ENCODE measurements at regions not wholly inside any gene's neighbourhood (a gene's known extent, or its start where the extent isn't known, plus 50 kb on each side); places are given as distances from the start of the nearest gene placed in this dataset.

DNA sequence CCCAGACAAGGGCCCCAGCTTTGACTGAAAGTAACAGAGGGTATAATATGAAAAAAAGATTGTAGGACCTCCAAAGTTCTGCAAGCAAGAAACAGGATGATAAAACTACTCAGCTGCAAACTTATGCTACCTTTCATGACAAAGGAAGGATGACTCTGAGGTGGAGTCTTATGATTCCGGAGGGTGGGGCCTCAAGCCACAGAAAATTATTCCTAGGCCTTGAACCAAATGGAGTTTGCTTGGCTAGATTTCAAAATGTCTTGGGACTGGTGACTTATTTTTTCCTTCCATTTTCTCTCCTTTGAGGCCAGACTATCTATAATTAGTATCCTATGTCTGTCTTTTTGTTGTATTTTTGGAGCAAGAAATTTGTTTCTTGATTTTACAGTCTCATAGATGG is 336.4 kb downstream of the LRIG3 start:
- H3K36me3 ChIP-seq (replicated peaks) = no peaks in the 10 kb centered on the region
- H3K27me3 ChIP-seq (ENCODE audit: low read depth) = no peaks in the 10 kb centered on the region
- no peaks in the 10 kb centered on the region; the same call in 1 of the 2 replicates for H3K4me1 ChIP-seq
- no peak for DNase-seq (ENCODE audit: low spot score in 2 of 2)
- in situ Hi-C loops (cut with MboI; ENCODE audit: low sequenced_read_pairs) = no loop called here
- no peaks in the 10 kb centered on the region for H3K9me3 ChIP-seq
- no peak overlapping the region for H3K4me3 ChIP-seq

GRCh38 chr12:58584880-58585279 is 335.4 kb downstream of the LRIG3 start:
- H3K36me3 ChIP-seq (replicated peaks) = no peaks in the 10 kb centered on the region
- in situ Hi-C loops (cut with MboI; ENCODE audit: low sequenced_read_pairs) = no loop called here
- H3K9me3 ChIP-seq = no peaks in the 10 kb centered on the region
- no peaks in the 10 kb centered on the region; the same call in 1 of the 2 replicates for H3K4me1 ChIP-seq
- H3K4me3 ChIP-seq = no peak overlapping the region
- H3K27me3 ChIP-seq (ENCODE audit: low read depth) = no peaks in the 10 kb centered on the region
- no peak for DNase-seq (ENCODE audit: low spot score in 2 of 2)

GRCh38 chr12:58586762-58587161 is 333.5 kb downstream of the LRIG3 start:
- H3K4me1 ChIP-seq = no peaks in the 10 kb centered on the region; the same call in 1 of the 2 replicates
- in situ Hi-C loops (cut with MboI; ENCODE audit: low sequenced_read_pairs) = no loop called here
- H3K27me3 ChIP-seq (ENCODE audit: low read depth) = no peaks in the 10 kb centered on the region
- no peaks in the 10 kb centered on the region for H3K9me3 ChIP-seq
- no peak for DNase-seq (ENCODE audit: low spot score in 2 of 2)
- H3K4me3 ChIP-seq = no peak overlapping the region
- H3K36me3 ChIP-seq (replicated peaks) = no peaks in the 10 kb centered on the region

GRCh38 chr12:58588770-58589169 is 331.5 kb downstream of the LRIG3 start:
- Histone ChIP-seq H3K4me3 (no peak overlapping the region), H3K4me1 (no peaks in the 10 kb centered on the region), H3K27me3 (ENCODE audit: low read depth) (no peaks in the 10 kb centered on the region), H3K36me3 (replicated peaks) (no peaks in the 10 kb centered on the region), H3K9me3 (no peaks in the 10 kb centered on the region)
- no peak for DNase-seq (ENCODE audit: low spot score in 2 of 2)
- in situ Hi-C loops (cut with MboI; ENCODE audit: low sequenced_read_pairs) = no loop called here

GRCh38 chr12:58592475-58593207 is 327.7 kb downstream of the LRIG3 start:
- H3K36me3 ChIP-seq (replicated peaks) = no peaks in the 10 kb centered on the region
- no peak overlapping the region for H3K4me3 ChIP-seq
- H3K9me3 ChIP-seq = no peaks in the 10 kb centered on the region
- in situ Hi-C loops (cut with MboI; ENCODE audit: low sequenced_read_pairs) = no loop called here
- no peak for DNase-seq (ENCODE audit: low spot score in 2 of 2)
- H3K27me3 ChIP-seq (ENCODE audit: low read depth) = no peaks in the 10 kb centered on the region
- no peaks in the 10 kb centered on the region for H3K4me1 ChIP-seq

DNA sequence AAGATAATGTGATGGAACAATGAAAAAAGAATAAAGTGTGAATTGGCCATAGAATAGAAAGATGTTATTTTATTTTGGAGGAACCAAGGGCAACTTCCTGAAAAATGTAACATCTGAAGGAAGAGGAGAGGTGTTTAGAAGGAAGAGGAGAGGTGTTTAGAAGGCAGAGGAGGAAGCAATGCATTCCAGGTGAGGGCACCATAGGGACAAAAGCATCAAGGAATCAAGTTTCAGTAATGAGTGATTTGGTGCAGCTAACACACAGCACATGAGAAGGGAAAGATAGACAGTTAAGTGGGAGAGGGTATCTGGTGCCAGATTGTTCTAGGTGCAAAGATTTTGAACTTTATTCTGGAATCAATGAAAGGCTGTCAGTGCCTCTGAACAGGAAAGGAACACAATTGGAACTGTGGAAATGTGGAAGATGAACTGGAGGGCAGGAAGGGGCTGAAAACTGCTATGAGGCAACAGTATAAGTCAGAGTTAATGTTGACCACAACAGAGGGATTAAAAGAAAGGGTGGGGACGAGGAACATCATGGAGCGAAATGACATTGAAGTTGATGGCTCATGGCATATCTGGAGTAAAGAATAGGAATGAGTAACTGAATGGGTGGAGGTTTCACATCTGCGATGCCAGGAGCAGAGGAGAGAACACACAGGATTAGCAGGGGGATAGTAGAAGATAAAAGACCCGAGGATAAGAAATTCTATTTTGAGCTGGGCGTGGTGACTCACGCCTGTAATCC is 326.6 kb downstream of the LRIG3 start:
- Histone ChIP-seq H3K4me1 (no peaks in the 10 kb centered on the region), H3K4me3 (no peak overlapping the region), H3K27me3 (ENCODE audit: low read depth) (no peaks in the 10 kb centered on the region), H3K36me3 (replicated peaks) (no peaks in the 10 kb centered on the region), H3K9me3 (no peaks in the 10 kb centered on the region)
- in situ Hi-C loops (cut with MboI; ENCODE audit: low sequenced_read_pairs) = no loop called here
- no peak for DNase-seq (ENCODE audit: low spot score in 2 of 2)

GRCh38 chr12:58596381-58596780 is 323.9 kb downstream of the LRIG3 start:
- Histone ChIP-seq H3K36me3 (replicated peaks) (no peaks in the 10 kb centered on the region), H3K9me3 (no peaks in the 10 kb centered on the region), H3K27me3 (ENCODE audit: low read depth) (no peaks in the 10 kb centered on the region), H3K4me1 (no peaks in the 10 kb centered on the region), H3K4me3 (no peak overlapping the region)
- in situ Hi-C loops (cut with MboI; ENCODE audit: low sequenced_read_pairs) = no loop called here
- no peak for DNase-seq (ENCODE audit: low spot score in 2 of 2)

DNA sequence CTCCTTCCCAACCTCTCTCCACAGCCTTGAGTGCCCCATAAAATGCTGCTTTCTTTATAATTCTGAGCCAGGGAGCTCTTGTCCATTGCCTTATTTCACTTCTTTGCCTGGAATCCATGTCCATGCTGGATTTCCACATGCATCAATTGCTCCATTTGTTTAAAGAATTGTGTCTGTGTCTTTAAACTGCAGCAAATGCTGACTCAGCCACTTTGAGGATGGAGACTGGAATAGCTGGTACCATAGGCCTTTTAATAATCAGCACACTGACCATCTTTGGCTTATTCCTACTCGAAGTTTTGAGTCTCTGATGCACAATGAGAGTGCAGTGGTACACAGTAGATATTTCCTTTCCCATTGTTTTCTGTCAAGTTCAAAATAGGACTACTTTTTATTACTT is 318.8 kb downstream of the LRIG3 start:
- DNase-seq (ENCODE audit: low spot score in 2 of 2) = no peak
- Histone ChIP-seq H3K9me3 (no peaks in the 10 kb centered on the region), H3K4me1 (no peaks in the 10 kb centered on the region), H3K36me3 (replicated peaks) (no peaks in the 10 kb centered on the region), H3K27me3 (ENCODE audit: low read depth) (no peaks in the 10 kb centered on the region), H3K4me3 (no peak overlapping the region)
- in situ Hi-C loops (cut with MboI; ENCODE audit: low sequenced_read_pairs) = no loop called here

- no peak overlapping the region for H3K4me3 ChIP-seq
- no peaks in the 10 kb centered on the region for H3K9me3 ChIP-seq
- no peak for DNase-seq (ENCODE audit: low spot score in 2 of 2)
- in situ Hi-C loops (cut with MboI; ENCODE audit: low sequenced_read_pairs) = no loop called here
- H3K27me3 ChIP-seq (ENCODE audit: low read depth) = no peaks in the 10 kb centered on the region
- H3K4me1 ChIP-seq = no peaks in the 10 kb centered on the region
- H3K36me3 ChIP-seq (replicated peaks) = no peaks in the 10 kb centered on the region
These were observed 318.1 kb downstream of the LRIG3 start for GRCh38 chr12:58602179-58602578.

- Histone ChIP-seq H3K4me1 (no peaks in the 10 kb centered on the region), H3K27me3 (ENCODE audit: low read depth) (no peaks in the 10 kb centered on the region), H3K4me3 (no peak overlapping the region), H3K9me3 (no peaks in the 10 kb centered on the region), H3K36me3 (replicated peaks) (no peaks in the 10 kb centered on the region)
- no peak for DNase-seq (ENCODE audit: low spot score in 2 of 2)
- in situ Hi-C loops (cut with MboI; ENCODE audit: low sequenced_read_pairs) = no loop called here
These were observed 317.6 kb downstream of the LRIG3 start for GRCh38 chr12:58602736-58603135.

- no peaks in the 10 kb centered on the region for H3K36me3 ChIP-seq (replicated peaks)
These were observed 312.5 kb downstream of the LRIG3 start for GRCh38 chr12:58607805-58608204.

DNA sequence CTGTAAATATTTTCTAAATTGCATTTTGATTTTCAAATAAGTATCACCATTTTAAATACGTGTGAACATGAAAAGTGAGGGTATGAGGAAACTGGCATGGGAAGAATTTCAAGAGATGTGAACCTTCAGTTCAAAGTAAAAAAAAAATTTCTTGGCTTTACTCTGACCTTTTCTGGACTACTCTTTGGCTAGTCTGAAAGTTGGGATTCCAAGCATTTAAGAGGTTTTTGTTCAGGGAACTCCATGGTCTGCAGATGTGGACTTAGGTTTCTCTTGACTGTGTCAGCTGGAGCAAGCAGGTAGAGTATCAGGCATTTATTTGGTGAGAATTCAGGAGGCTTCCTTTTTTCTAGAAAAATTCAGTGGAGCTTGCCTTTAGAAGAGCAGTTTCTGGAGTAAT is 311.6 kb downstream of the LRIG3 start:
- no peak for DNase-seq (ENCODE audit: low spot score in 2 of 2)
- Histone ChIP-seq H3K36me3 (replicated peaks) (no peaks in the 10 kb centered on the region), H3K4me3 (no peak overlapping the region), H3K4me1 (no peaks in the 10 kb centered on the region), H3K9me3 (no peaks in the 10 kb centered on the region), H3K27me3 (ENCODE audit: low read depth) (no peaks in the 10 kb centered on the region)
- in situ Hi-C loops (cut with MboI; ENCODE audit: low sequenced_read_pairs) = no loop called here

More at GRCh38 chr12:58607805-58608204, 312.5 kb downstream of the LRIG3 start:
- Histone ChIP-seq H3K27me3 (ENCODE audit: low read depth) (no peaks in the 10 kb centered on the region), H3K4me1 (no peaks in the 10 kb centered on the region), H3K4me3 (no peak overlapping the region), H3K9me3 (no peaks in the 10 kb centered on the region)
- in situ Hi-C loops (cut with MboI; ENCODE audit: low sequenced_read_pairs) = no loop called here
- no peak for DNase-seq (ENCODE audit: low spot score in 2 of 2)

- H3K4me3 ChIP-seq = no peak overlapping the region
- no peaks in the 10 kb centered on the region; the same call in 1 of the 2 replicates for H3K27me3 ChIP-seq (ENCODE audit: low read depth)
- no peaks in the 10 kb centered on the region for H3K36me3 ChIP-seq (replicated peaks)
- H3K9me3 ChIP-seq = no peaks in the 10 kb centered on the region
- H3K4me1 ChIP-seq = no peaks in the 10 kb centered on the region
- no peak for DNase-seq (ENCODE audit: low spot score in 2 of 2)
- in situ Hi-C loops (cut with MboI; ENCODE audit: low sequenced_read_pairs) = no loop called here
These were observed 305.3 kb downstream of the LRIG3 start for GRCh38 chr12:58615047-58615446.

DNA sequence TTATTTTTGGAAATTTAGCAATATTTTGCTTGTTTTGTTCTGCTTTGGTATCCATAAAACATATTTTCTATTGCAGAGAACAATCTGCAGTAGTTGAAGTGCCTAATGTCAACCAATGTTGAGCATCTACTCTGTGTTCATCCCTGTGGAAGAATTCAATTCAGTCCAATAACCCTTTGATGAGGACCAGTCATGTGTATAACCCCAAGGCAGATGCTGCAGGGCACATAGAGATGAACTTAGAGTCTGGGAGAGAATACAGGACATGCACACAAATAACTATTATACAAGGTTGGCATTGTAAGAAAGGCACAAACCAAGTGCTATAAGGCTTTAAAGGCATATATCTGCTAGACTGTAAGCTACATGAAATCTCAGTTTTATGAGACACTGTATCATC is 304.7 kb downstream of the LRIG3 start:
- in situ Hi-C loops (cut with MboI; ENCODE audit: low sequenced_read_pairs) = no loop called here
- no peak for DNase-seq (ENCODE audit: low spot score in 2 of 2)
- no peaks in the 10 kb centered on the region; the same call in 1 of the 2 replicates for H3K27me3 ChIP-seq (ENCODE audit: low read depth)
- H3K4me1 ChIP-seq = no peaks in the 10 kb centered on the region
- H3K9me3 ChIP-seq = no peaks in the 10 kb centered on the region
- H3K36me3 ChIP-seq (replicated peaks) = no peaks in the 10 kb centered on the region
- no peak overlapping the region for H3K4me3 ChIP-seq

All from HAP-1 (cell line).